Activated CD4-positive, alpha-beta T cell treated with anti-CD3 and anti-CD28 coated beads, Interleukin-10, Interleukin-2, amounts not matched to agents 100 ng/mL and 50 ng/mL, durations not matched to agents 16 hours and 8 hours (primary cell): ENCODE measurements at regions not wholly inside any gene's neighbourhood (a gene's known extent, or its start where the extent isn't known, plus 50 kb on each side); places are given as distances from the start of the nearest gene placed in this dataset.

Experiments used
- DNase-seq: peaks from one replicate; pipeline ENCODE4 v3.0.0-alpha.2; 2020

DNA sequence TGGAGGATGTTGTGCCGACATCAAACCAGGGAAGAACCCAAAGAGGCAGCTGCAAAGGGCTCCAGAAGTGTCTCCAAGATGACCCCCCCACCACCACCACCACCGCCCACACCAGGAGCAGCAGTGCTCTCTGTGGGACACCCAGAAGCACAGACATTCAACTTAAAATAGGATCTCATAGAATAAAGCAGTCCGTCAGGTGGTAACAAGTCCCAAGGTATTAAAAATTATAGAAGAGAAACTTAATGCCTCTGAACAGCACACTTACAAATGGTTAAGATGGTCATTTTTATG, 155.5 kb upstream of the ID2 start:
- DNase-seq, result no peak

DNA sequence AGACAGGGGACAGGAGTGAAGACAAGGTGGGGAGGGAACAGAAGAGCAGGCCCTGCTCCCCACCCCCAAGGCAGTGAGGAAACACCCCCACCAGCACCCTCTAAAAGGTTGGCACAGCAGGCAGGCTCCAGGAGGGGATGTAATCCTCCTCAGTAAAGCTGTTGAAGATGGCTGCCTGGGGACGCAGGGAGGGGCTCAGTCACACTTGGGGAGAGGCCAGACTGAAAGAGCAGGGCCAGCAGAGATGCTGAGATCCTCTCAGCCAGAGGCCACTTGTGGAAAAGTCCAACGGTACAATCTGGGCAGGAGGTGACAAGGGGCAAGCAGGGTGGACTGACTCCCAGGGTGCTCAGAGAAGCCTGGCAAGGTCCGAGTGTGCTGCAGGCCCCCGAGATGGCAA, 154.8 kb upstream of the ID2 start:
- DNase-seq, result no peak

DNA sequence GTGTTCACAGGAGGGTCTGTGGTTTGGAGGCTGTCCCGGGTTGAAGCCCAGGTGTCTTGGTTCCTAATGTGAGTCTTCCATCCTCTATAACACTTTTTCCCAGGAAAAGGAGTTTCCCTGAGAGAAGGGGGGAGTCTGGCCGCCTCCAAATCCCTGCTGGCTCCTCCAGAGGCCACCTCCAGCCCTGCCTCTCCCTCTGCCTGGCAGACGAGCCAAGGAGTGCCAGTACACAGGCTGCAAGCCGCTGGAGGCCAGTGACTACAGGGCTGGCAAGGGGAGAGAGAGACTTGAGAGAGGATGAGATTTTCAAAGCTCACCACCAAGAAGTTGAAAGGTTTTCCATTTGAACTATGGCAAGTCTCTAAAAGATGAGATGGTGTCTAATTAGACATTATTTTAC, 154.2 kb upstream of the ID2 start:
- no peak for DNase-seq

DNA sequence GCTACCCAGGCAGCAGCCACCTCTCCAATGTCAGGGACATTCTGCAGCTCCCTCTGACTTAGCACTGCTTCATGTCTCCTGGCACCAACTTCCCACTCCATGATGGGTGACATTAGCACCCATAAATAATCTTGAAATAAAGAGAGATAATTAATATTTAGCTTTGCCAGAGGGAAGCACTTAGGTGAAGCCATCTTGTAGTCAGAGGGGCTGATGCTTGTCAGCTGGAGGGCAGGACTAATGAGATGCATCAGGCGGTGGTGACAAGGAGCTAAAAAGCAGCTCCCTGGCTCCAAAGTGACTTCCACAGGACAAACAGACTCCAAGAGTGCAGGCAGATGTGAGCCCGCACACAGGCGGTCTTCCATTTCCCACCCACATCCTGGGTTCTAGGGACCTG, 153.0 kb upstream of the ID2 start:
- DNase-seq, result no peak

DNA sequence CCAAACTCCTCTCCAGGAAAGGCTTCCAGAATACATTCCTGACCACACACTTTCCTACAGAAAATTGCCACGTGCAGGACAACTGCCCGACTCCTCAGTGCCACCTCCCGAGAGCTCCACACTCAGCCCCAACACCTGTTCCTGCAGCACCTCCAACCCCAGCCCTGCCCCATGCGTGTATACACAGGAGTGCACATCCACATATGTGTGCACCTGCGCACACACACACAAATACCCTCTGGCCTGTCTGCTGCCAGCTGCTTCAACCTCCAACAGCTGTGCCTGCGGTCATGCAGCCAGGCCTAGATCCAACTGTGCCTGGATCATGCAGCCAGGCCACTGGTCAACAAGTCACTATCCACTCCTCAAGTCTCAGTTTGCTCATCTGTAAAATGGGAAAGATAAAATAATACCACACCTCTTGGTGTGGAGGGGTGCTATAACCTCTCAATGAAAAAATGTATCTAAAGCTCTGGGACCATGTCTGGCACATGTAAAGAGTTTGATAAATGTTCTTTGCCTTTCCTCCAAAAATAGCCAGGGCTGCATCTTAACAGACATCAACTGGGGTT, 152.1 kb upstream of the ID2 start:
- DNase-seq, result no peak

DNA sequence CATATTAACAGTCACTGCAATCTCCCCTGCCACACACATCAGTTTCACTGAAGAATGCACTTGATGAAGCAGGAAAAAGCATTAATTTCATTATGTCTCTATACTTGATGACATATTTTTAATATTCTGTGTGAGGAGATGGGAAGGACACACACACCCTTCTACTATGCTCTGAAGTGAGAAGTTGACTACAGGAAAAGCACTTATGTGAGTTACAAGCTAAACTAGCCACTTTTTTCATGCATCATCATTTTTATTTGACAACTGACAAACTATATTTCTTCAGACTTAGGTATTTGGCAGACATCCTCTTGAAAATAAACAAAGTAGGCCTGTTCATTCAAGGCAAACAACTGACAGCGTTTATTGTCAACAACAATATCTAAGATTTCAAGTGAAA, 150.4 kb upstream of the ID2 start:
- no peak for DNase-seq

DNA sequence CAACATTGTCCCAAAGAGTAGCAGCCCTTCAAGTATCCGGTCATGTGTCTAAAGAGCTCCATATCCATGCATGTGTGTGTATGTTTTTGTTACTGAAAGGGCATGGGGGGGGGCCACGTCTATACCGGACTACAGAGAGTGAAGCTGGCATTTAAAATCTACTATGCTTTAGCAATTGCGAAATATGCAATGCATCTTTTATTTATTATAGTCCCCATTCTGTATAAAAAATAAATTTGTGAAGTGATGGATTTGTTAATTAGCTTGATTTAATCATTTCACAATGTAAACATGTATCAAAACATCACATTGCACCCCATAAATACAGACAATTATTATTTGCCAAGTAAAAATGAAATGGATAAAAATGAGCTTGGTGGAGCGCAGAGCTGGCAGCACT, 149.4 kb upstream of the ID2 start:
- DNase-seq, result no peak

DNA sequence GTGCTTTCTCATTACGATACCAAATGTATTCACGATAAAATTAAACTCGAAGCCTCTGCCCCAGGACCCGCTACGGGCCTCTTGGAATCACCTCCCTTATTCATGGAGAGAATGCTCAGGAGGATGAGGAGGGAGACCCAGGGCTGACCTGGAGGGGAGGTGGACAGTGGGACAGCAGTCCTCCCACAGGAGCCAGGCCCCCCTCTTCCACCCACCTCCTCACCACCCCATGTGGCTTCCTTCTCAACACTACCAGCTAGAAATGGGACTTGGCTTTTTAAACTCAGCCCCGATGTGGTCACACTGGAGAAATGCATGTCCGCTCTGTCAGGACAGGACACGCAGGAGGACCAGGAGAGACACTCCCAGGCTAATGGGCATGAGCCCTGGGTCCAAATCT, 147.9 kb upstream of the ID2 start:
- DNase-seq, result no peak

DNA sequence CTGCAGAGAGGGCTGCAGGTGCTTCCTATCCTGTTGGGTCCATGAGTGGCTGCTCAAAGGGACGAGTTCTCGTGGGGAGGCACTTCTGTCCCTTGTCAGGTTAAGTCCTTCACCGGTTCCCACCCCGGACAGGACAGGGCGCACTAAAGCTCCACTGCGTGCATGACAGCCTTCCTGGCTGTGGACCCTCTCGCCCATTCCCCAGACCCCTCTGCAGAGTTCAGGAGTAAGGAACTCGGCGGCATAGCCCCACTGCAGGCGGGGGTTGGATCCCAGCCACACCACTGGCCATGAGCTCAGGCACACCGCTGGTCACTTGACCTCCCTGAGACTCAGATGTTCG, 147.5 kb upstream of the ID2 start:
- no peak for DNase-seq

DNA sequence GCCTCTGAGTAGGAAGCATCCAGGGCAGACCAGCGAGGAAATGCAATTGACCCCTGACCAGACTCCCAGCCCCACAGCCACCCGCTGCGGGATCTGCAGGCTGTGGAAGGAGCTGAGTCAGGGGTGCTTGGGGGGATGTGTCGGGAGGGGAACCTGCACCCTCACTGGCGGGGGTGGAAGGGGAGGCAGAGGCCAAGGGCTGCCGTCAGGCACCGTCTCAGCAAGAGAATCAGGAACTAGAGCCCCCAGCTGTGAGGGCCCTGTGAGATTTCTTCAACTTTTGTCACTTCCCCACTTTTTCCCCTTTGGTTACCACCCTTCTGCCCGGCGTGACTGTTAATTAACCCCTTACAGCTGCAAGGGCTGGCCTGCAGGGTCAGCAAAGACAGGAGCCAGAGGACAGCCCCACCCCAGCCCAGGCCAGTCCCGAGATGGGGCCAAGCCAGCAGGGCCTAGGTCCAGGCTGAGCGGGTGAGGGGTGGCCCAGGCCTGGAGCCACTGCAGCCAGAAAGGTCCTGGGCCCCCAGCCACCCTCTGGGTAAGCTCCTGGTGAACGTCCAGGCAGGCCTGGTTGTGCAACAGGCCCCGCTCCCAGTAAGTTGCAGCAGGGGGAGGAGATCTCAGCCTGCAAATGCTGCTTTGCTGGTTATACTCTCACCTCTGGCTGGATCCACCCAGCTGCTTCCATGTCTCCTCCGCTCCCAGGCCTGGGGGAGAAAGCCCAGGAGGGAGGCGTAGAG, 147.0 kb upstream of the ID2 start:
- DNase-seq, result no peak

DNA sequence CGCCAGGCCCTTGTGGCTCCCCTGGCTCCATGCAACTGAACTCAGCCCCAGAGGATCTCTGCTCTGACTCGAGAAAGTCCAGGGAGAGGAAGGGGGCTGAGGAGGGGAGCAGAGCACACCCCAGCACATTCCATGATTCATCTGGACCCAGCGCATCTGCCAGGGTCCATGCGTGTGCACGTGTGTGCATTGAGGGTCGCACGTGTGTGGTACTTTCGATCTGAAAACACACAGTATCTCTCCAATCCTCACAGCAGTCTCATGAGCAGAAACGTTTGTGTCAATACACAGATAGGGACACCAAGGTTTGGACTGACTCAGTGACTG, 146.4 kb upstream of the ID2 start:
- DNase-seq, result no peak

DNA sequence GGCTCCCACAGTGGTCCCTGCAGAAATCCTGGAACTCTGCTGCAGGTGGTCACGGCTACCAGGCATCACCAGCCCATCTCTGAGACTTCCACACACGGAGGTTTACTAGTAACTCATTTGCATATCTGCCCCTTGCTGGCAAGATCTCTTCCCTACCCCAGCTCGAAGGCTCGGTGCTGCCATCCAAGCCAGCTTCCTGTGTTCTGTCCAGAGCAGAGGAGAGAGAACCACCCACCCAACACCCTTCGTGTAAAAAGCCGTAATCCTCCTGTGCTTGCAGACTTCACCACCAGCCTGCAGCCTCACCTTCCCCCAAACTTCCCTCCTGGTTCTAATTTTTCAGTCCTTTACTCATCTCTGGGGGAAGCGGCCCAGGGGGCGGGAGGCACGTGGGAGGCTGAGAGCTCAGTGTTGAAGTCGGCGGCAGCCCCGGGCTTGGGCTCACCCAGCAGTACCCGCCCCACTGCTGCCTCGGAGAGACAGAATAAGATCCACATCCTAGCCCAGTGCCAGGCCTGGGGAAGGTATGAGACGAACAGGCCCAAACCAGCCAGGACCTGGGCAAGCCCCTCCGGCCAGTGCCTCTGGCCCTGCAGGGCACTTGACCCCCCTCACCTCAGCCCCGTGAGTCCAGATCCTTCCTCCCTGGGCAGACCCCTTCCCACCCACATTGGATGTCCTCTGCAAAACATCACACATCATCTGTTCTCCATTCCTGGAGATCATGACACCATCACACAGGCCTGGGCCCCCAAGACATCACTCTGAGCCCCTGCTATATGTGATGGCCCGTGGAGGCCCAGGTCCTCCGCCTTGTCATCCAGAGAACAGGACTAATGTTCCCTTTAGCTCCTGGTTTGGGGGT, 145.8 kb upstream of the ID2 start:
- no peak for DNase-seq

DNA sequence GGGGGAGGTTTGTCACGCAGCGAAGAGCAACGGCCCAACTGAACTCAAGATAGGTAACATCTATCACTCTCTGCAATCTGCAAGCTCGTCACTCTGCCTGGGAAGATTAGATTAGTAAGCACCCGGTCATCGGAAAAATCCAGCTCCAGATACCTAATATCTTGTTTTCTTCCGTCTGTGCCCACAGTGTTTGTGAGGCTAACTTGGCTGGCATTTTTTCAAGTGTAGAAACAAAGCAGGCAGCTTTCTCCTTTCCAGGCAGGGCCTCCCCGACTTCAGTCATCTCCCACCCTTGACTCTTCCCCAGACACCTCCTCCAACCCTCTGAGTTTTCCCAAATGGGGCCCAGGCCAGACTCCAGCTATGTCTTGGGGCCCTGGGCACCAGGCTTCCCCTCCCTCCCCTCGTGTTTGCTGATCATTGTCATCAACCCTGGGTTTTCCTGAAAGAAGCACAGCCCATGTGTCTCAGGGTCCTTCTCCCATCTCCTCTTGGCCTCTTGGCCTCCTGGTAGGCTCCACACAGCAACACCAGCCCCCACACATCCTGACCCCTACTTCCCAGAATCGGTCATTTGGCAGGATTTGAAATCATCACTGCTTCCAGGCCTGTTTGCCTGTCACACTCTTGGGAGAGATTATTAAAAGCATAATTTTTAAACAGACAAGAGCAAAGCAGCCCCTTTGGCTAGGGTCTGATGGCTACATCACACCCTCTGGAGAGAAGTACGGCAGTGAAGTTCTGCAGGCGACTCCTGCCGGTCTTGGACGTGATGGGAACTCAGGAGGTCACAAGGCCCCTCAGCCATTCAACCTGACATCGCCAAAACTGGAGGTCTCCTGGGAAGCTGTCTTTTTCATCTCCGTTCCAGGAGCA, 144.9 kb upstream of the ID2 start:
- no peak for DNase-seq

DNA sequence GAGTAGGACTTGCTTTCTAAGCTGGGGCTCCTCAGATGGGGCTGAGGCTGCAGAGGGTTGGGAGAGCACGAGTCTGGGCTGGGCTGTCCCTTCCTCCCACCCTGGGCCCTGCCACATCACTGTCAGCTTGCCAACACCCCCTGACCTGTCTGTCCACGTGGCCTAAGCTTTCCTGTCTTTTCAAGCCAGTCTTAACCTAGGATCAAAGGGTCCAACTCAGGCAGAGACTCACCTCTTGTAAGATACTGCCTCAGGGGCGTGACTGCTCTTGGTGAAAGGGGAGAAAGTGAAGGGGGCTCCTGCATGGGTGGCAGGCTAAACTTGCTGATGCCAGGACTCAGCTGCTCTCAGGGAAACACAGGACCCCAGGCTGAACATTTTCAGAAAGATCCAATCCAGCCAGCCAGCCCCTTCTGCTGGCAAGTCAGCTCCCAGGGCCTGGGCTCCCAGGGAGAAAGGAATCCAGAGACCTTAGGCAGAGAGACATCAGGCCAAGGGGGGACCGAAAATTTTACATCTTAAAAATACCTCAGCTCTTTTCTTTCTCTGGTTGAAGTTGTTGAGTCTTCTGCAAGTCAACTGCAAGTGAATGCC, 144.2 kb upstream of the ID2 start:
- no peak for DNase-seq

DNA sequence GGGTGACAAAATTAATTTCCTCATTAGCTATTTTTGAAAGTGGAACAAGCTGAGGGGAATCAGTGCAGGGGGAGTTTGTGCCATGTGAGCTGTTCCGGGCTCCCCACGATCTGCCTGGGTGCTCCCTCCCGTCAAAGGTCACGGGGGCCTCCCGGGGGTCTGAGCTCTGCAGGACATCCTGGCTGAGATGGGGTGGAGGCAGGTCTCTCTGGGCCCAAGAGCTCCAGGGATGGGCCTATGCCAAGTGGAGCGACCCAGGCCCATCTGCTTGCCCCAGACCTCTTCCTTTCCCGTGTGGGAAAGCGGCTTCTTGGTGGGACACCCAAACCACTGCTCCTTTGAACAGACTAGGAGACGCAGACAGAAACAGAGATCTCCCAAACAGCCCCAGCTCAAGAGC, 143.3 kb upstream of the ID2 start:
- DNase-seq, result no peak

DNA sequence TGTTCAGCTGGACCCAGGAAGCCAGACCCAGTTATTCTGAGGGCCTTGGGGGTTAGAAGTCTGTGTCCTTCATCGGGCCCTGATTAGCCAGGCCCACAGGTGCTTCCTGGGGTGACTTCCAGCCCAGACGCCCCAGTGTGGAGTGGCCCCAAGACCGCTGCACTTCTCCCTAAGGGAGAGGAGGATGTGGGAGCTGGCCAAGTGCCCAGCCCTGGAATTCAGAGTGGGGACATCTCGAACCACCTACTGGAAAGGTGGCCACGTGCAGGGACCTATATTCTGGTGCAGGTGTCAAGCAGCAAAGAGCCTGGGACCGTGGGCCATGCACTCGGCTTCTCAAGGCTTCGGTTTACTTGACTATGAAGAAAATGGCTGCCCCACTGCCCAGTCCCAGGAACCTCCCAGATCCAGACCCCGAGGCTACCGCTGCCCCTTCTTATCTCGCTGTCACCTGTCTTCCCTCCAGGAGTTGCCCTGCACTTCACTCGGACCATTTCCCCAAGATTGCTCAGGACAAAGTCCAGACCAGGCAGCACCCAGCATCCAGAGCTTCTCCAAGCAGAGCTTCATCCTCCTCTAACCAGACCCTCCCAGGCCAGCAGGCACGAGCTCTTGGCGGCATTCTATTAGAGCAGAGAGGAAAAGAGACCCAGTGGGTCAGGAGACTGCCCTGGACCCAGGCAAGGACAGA, 142.8 kb upstream of the ID2 start:
- no peak for DNase-seq

DNA sequence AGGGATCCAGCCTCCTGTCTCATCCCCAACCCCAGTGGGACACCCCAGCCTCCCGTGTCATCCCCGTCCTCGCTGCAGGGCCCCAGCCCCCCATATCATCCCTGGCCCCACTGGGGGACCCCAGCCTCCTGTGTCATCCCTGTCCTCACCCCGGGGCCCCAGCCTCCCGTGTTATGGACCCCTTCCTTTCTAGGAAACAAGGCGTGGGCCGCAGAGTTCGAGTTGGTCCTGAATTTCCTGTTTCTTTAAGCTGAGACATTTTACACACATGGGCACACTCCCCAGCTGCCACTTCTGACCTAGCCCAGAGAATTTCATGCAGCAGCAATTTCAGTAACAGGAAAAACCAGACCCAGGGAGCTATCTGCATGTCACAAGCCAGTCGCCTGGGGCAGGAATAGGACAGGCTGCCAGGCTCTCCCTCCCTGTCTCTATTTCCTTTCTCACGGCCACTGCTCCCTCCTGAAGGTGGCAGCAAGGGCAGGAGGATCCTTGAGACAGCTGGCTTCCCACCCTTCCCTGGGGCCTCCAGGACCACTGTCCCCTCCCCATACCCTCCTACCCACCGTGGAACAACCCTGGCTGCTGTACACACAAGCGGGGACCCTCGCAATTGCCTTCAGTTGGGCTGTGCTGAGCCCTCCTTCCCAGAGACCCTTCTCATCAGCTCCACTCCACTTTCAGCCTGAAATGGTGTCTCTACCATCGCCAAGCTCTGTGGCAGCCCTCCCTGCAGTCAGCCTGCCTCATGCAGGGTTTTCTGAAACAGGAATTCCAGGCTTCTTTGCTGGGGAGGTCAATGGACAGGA, 141.9 kb upstream of the ID2 start:
- DNase-seq, result no peak

DNA sequence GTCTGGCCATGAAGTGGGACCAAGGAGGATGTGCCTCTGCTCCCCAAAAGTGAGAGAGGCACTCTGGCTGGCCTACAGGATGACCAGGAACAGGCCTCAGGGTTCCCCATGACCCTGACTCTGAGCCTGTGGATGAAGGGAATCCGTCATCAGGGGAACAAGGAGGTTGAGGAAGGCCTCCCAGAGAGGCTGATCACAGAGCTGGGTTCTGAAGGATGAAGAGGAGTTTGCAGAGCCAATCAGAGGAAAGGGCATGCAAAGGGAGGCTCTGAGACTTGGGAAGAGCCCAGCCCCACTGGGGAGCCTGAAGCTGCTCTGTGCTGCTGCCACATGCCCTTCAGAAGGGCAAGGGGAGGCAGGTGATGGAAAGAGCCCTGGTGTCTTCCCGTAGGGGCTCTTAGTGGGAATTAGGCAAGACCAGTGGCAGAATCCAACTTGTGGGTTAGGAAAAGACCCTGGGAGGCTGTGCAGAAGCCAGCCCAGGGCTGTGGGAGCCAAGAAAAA, 141.3 kb upstream of the ID2 start:
- DNase-seq, result no peak

DNA sequence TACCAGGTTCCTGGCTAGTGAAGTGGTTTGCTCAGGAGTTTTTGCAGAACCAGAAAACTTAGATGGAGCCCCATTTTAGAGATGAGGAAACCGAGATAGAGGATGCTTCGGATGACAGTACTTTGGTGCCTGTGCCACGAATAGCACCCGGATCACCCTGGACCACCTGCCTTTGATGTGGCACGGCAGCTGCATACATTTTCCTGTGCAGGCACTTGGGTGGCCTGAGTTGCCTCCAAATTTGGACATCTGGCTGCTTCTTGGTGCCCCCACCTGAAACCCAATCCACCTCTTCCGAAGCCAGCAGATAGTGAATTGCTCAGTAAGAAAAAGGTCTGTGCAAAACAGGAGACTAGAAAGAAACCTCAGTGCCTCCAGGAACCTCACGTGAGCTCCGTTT, 140.6 kb upstream of the ID2 start:
- DNase-seq, result peak; percentile 66

DNA sequence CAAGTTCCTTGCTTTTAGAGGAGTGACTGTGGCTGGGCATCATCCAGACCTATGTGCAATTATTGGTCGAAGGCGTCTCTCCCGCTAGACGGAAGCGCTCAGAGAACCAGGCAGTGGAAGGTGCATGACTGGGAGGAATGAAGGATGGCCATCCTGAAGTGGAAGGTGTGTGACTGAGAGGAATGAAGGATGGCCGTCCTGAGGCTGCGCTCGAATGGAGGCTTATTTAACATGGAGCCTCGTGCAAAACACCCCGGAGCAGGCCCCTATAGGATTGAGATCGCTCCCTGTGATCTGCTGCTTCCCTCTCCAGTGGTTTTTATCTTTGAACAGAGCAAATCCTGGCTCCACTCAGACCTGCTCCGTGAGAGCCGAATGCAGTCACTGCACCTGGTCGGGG, 140.2 kb upstream of the ID2 start:
- DNase-seq, result no peak

DNA sequence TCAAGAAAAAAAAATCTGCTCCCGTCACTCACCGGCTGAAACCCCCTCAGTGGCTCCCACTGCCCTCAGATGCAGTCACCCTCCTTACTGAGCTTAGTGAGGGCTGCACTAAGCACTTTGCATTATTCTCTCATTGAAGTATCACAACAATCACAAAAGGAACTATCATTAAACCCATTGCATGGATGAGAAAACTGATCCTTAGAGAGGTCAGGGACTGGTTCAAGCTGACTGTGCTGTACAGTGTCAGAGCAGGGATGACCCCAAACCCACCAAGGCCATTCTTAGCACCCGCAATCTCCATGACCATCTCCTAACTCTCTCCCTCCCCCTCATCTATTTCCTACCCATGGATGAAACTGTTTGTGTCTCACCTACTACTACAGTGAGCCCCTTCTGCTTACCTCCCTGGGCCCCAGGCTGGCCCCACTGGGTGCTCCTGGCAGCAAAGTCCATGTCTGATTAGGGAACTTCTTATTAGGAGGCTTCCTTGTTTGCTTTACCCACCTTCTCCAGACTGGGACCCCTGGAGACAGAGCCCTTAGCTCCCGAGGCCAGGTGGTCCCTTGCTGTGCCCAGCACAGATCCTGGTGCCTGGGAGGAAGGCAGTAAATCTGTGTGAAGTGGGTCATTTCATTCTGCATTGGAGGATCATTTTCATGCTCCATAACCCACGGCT, 139.3 kb upstream of the ID2 start:
- DNase-seq, result no peak
